ENCODE measurements at regions not wholly inside any gene's neighbourhood (a gene's known extent, or its start where the extent isn't known, plus 50 kb on each side); places are given as distances from the start of the nearest gene placed in this dataset.

DNA sequence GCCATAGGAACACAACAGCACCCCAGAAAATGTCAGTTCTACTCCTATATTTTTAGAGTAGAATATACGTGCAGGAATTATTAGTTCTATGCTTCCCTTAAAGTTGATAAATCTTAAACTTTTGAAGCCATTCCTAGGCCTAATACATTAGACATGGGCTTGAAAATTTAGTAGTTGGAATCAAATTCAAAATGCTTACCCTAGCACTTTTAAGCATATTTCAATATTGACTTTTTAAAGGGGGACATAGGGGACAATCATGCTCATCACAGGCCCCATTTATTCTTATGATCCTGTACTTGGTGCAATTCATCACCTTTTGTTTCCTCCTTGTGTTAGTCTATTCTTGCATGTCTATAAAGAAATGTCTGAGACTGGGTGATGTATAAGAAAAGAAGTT is 129.0 kb downstream of the FAM174A start:
- H3K9me3 ChIP-seq (replicated peaks; ENCODE audit: control insufficient read depth, insufficient read depth, low read length) = no peaks in the 10 kb centered on the region
- TF ChIP-seq GATA2 (IDR thresholded peaks at IDR 0.05; ENCODE audit: insufficient read depth, insufficient read length, low read depth, low read length) (no peak), EZH2 (IDR thresholded peaks at IDR 0.05; ENCODE audit: borderline replicate concordance, low read depth, low read length, severe bottlenecking) (no peak), FOS (IDR thresholded peaks at IDR 0.05; ENCODE audit: borderline replicate concordance, insufficient read depth, low read length) (no peak), JUN (IDR thresholded peaks at IDR 0.05; ENCODE audit: borderline replicate concordance, insufficient read depth, insufficient read length, low read depth) (no peak), MYC (IDR thresholded peaks at IDR 0.05; ENCODE audit: low read depth, low read length) (no peak), POLR2AphosphoS5 (IDR thresholded peaks at IDR 0.05; ENCODE audit: insufficient read depth, low read depth, low read length) (no peak), POLR2A (IDR thresholded peaks at IDR 0.05; ENCODE audit: low read depth, low read length) (no peak)
- TF ChIP-seq, protein P1, sequence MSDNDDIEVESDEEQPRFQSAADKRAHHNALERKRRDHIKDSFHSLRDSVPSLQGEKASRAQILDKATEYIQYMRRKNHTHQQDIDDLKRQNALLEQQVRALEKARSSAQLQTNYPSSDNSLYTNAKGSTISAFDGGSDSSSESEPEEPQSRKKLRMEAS (IDR thresholded peaks at IDR 0.05; ENCODE audit: insufficient read depth, insufficient read length) = no peak
- TF ChIP-seq, protein P2, sequence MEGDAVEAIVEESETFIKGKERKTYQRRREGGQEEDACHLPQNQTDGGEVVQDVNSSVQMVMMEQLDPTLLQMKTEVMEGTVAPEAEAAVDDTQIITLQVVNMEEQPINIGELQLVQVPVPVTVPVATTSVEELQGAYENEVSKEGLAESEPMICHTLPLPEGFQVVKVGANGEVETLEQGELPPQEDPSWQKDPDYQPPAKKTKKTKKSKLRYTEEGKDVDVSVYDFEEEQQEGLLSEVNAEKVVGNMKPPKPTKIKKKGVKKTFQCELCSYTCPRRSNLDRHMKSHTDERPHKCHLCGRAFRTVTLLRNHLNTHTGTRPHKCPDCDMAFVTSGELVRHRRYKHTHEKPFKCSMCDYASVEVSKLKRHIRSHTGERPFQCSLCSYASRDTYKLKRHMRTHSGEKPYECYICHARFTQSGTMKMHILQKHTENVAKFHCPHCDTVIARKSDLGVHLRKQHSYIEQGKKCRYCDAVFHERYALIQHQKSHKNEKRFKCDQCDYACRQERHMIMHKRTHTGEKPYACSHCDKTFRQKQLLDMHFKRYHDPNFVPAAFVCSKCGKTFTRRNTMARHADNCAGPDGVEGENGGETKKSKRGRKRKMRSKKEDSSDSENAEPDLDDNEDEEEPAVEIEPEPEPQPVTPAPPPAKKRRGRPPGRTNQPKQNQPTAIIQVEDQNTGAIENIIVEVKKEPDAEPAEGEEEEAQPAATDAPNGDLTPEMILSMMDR (IDR thresholded peaks at IDR 0.05; ENCODE audit: extremely low read depth in 1 of 2, insufficient read depth in 1 of 2, low read depth in 1 of 2, low read length in 2 of 2) = no peak
- peaks cover 20% of the 10 kb centered on the region for H3K4me1 ChIP-seq (ENCODE audit: control insufficient read depth, extremely low read depth, insufficient read depth, low read length)
- H3K9me1 ChIP-seq (replicated peaks; ENCODE audit: control insufficient read depth, extremely low read depth, insufficient read depth, low read length) = no peaks in the 10 kb centered on the region
- H2AFZ ChIP-seq (ENCODE audit: low read depth, low read length) = no peak overlapping the region
- no peaks in the 10 kb centered on the region for H4K20me1 ChIP-seq (replicated peaks; ENCODE audit: control insufficient read depth, extremely low read depth, insufficient read depth, low read length)
- DNase-seq (ENCODE audit: low read depth, low spot score) (no peak), FAIRE-seq (no peak)
- no peak overlapping the region for H3K27ac ChIP-seq (ENCODE audit: insufficient read depth, low read depth, low read length)
- H3K36me3 ChIP-seq (ENCODE audit: control insufficient read depth in 2 of 2, extremely low read depth in 1 of 2, insufficient read depth in 2 of 2, low read length in 2 of 2) = no peaks in the 10 kb centered on the region
- intact Hi-C loops (cut with micrococcal nuclease) = no loop called here
- H3K27me3 ChIP-seq (ENCODE audit: control insufficient read depth in 2 of 2, insufficient read depth in 2 of 2, low read length in 2 of 2) = no peaks in the 10 kb centered on the region
- H3K79me2 ChIP-seq (ENCODE audit: control insufficient read depth, insufficient read depth, low read length) = no peaks in the 10 kb centered on the region
- no peak overlapping the region for H3K4me3 ChIP-seq (replicated peaks in 1 of 3; ENCODE audit: insufficient read depth in 1 of 3, low read depth in 1 of 3, low read length in 3 of 3)
- no TSS peak for BruUV-seq (replicated peaks)
- ChIA-PET CTCF (no interaction called here), POLR2A (no interaction called here)
- H3K4me2 ChIP-seq (ENCODE audit: insufficient read depth, low read length) = no peak overlapping the region
- H3K9ac ChIP-seq (replicated peaks; ENCODE audit: extremely low read depth, insufficient read depth, low read length) = no peak overlapping the region
- dilution Hi-C loops (cut with MboI; ENCODE audit: extremely low pct_ligation_motif_present, low sequenced_read_pairs) = no loop called here

All from endothelial cell of umbilical vein (primary cell).